ENCODE measurements at regions not wholly inside any gene's neighbourhood (a gene's known extent, or its start where the extent isn't known, plus 50 kb on each side); places are given as distances from the start of the nearest gene placed in this dataset.

DNA sequence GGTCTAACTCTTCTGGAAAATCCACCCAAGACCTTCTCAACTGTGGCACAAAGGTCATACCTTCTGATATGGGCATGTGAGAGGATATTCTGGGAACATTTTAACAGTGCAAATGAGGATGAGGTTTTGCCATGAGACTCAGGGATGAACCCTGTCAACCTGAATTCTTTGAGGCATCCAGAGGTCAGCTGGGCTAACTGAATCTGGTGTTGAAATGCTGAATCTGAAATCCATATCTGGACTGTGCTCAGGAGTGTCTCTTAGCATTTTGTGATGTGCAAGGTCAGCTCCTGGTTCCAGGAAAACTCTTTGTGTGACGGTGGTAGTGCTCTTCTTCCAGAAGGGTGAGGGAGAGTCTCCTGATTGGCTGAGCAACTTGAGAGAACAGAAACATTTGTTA, 276.0 kb upstream of the SALL1 start:
- TF ChIP-seq, protein P1, sequence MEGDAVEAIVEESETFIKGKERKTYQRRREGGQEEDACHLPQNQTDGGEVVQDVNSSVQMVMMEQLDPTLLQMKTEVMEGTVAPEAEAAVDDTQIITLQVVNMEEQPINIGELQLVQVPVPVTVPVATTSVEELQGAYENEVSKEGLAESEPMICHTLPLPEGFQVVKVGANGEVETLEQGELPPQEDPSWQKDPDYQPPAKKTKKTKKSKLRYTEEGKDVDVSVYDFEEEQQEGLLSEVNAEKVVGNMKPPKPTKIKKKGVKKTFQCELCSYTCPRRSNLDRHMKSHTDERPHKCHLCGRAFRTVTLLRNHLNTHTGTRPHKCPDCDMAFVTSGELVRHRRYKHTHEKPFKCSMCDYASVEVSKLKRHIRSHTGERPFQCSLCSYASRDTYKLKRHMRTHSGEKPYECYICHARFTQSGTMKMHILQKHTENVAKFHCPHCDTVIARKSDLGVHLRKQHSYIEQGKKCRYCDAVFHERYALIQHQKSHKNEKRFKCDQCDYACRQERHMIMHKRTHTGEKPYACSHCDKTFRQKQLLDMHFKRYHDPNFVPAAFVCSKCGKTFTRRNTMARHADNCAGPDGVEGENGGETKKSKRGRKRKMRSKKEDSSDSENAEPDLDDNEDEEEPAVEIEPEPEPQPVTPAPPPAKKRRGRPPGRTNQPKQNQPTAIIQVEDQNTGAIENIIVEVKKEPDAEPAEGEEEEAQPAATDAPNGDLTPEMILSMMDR (IDR thresholded peaks at IDR 0.05; ENCODE audit: unreplicated experiment) = no peak
- no TSS peak for BruUV-seq (replicated peaks)
- DNase-seq = no peak
- H3K9me3 Mint-ChIP-seq (ENCODE audit: low read depth, unreplicated experiment) = peaks cover 3% of the 10 kb centered on the region
- H3K36me3 Mint-ChIP-seq (ENCODE audit: insufficient read depth, unreplicated experiment) = peaks cover 5% of the 10 kb centered on the region
- no peak overlapping the region for H3K4me3 Mint-ChIP-seq (ENCODE audit: low read depth, unreplicated experiment)
- peaks cover 11% of the 10 kb centered on the region for H3K4me1 Mint-ChIP-seq (ENCODE audit: low read depth, unreplicated experiment)
- no peaks in the 10 kb centered on the region for H3K27me3 Mint-ChIP-seq (ENCODE audit: unreplicated experiment)
- no peak overlapping the region for H3K27ac Mint-ChIP-seq (ENCODE audit: unreplicated experiment)
- CTCF ChIA-PET = no interaction called here
- intact Hi-C loops (cut with micrococcal nuclease; ENCODE audit: unreplicated experiment) = no loop called here

- no TSS peak for BruUV-seq (replicated peaks)
- no peaks in the 10 kb centered on the region for H3K36me3 Mint-ChIP-seq (ENCODE audit: insufficient read depth, unreplicated experiment)
- DNase-seq = no peak
- peaks cover 3% of the 10 kb centered on the region for H3K9me3 Mint-ChIP-seq (ENCODE audit: low read depth, unreplicated experiment)
- intact Hi-C loops (cut with micrococcal nuclease; ENCODE audit: unreplicated experiment) = no loop called here
- H3K27me3 Mint-ChIP-seq (ENCODE audit: unreplicated experiment) = no peaks in the 10 kb centered on the region
- CTCF ChIA-PET = no interaction called here
- H3K4me1 Mint-ChIP-seq (ENCODE audit: low read depth, unreplicated experiment) = peaks cover 3% of the 10 kb centered on the region
- H3K4me3 Mint-ChIP-seq (ENCODE audit: low read depth, unreplicated experiment) = no peak overlapping the region
- H3K27ac Mint-ChIP-seq (ENCODE audit: unreplicated experiment) = no peak overlapping the region
- TF ChIP-seq, protein P1 (IDR thresholded peaks at IDR 0.05; ENCODE audit: unreplicated experiment) = no peak
These were observed 275.2 kb upstream of the SALL1 start for GRCh38 chr16:51426276-51426675.

GRCh38 chr16:51420247-51420646, 269.2 kb upstream of the SALL1 start:
- DNase-seq = no peak
- Mint-ChIP-seq H3K9me3 (ENCODE audit: low read depth, unreplicated experiment) (peaks cover 3% of the 10 kb centered on the region), H3K4me3 (ENCODE audit: low read depth, unreplicated experiment) (no peak overlapping the region), H3K27ac (ENCODE audit: unreplicated experiment) (no peak overlapping the region), H3K4me1 (ENCODE audit: low read depth, unreplicated experiment) (peaks cover 14% of the 10 kb centered on the region), H3K27me3 (ENCODE audit: unreplicated experiment) (no peaks in the 10 kb centered on the region), H3K36me3 (ENCODE audit: insufficient read depth, unreplicated experiment) (no peaks in the 10 kb centered on the region)
- CTCF ChIA-PET = interaction anchor here (0.6 to 1.0 kb wide), 3 partner anchors 10 to 12 kb away, joined by 3 to 5 read pairs (median 3); no protein-coding TSS in a partner anchor
- TF ChIP-seq, protein P1 (IDR thresholded peaks at IDR 0.05; ENCODE audit: unreplicated experiment) = no peak
- intact Hi-C loops (cut with micrococcal nuclease; ENCODE audit: unreplicated experiment) = no loop called here
- no TSS peak for BruUV-seq (replicated peaks)

GRCh38 chr16:51419768-51420167, 268.7 kb upstream of the SALL1 start:
- CTCF ChIA-PET = interaction anchor here (1.0 kb wide), 1 partner anchor 12 kb away, joined by 3 read pairs; no protein-coding TSS in a partner anchor
- no peak for DNase-seq
- H3K27ac Mint-ChIP-seq (ENCODE audit: unreplicated experiment) = no peak overlapping the region
- H3K9me3 Mint-ChIP-seq (ENCODE audit: low read depth, unreplicated experiment) = peaks cover 3% of the 10 kb centered on the region
- H3K4me1 Mint-ChIP-seq (ENCODE audit: low read depth, unreplicated experiment) = peaks cover 14% of the 10 kb centered on the region
- intact Hi-C loops (cut with micrococcal nuclease; ENCODE audit: unreplicated experiment) = no loop called here
- H3K4me3 Mint-ChIP-seq (ENCODE audit: low read depth, unreplicated experiment) = no peak overlapping the region
- H3K27me3 Mint-ChIP-seq (ENCODE audit: unreplicated experiment) = no peaks in the 10 kb centered on the region
- BruUV-seq (replicated peaks) = no TSS peak
- no peaks in the 10 kb centered on the region for H3K36me3 Mint-ChIP-seq (ENCODE audit: insufficient read depth, unreplicated experiment)
- TF ChIP-seq, protein P1 (IDR thresholded peaks at IDR 0.05; ENCODE audit: unreplicated experiment) = no peak

Measured in Calu3 (cell line).